Lower lobe of right lung (tissue), 2 donors: ENCODE measurements at regions not wholly inside any gene's neighbourhood (a gene's known extent, or its start where the extent isn't known, plus 50 kb on each side); places are given as distances from the start of the nearest gene placed in this dataset.

Experiments used
- ATAC-seq, 2 donors: fragments of 200-7000 bp; cut with Tn5 transposase; one replicate each; pipeline ENCODE4 v1.9.1; 2020 to 2022; ENCODE audit warnings: mild to moderate bottlenecking in 2 of 2, moderate library complexity in 2 of 2
- DNase-seq: peaks from one replicate; pipeline ENCODE4 v3.0.0-alpha.2; 2020
- H3K27ac ChIP-seq: fragments of 200-600 bp; one replicate; pipeline ENCODE4 v1.8.0; 2022
- H3K27me3 ChIP-seq: fragments of 200-600 bp; one replicate; pipeline ENCODE4 v1.8.0; 2022; ENCODE audit warnings: low read depth
- H3K36me3 ChIP-seq: fragments of 200-600 bp; one replicate; pipeline ENCODE4 v1.8.0; 2022; ENCODE audit warnings: mild to moderate bottlenecking
- H3K4me1 ChIP-seq: fragments of 200-600 bp; one replicate; pipeline ENCODE4 v1.8.0; 2022
- H3K4me3 ChIP-seq: fragments of 200-600 bp; one replicate; pipeline ENCODE4 v1.8.0; 2022; ENCODE audit warnings: mild to moderate bottlenecking
- H3K9me3 ChIP-seq: fragments of 200-600 bp; one replicate; pipeline ENCODE4 v1.8.0; 2022
- CTCF ChIP-seq: fragments of 200-600 bp; IDR thresholded peaks from one replicate; pipeline ENCODE4 v1.8.0; 2022; ENCODE audit warnings: antibody characterized with exemption, mild to moderate bottlenecking
- intact Hi-C: fragments of 100-400 bp; cut with DNase I; formaldehyde crosslinking; loops from one replicate; pipeline ENCODE4 v1.11.0; 2022
- donor health status: DM: no; HTN: yes; CAD: no; lungs with severe emphysema.

GRCh38 chr10:53009961-53010907, 237.7 kb upstream of the MBL2 start:
- Histone ChIP-seq H3K36me3 (no peaks in the 10 kb centered on the region), H3K27ac (no peak overlapping the region), H3K27me3 (no peaks in the 10 kb centered on the region), H3K9me3 (no peaks in the 10 kb centered on the region), H3K4me3 (no peak overlapping the region), H3K4me1 (no peaks in the 10 kb centered on the region)
- no peak for TF ChIP-seq CTCF
- intact Hi-C loops, result no loop called here
- ATAC-seq (no peak), DNase-seq (no peak)

DNA sequence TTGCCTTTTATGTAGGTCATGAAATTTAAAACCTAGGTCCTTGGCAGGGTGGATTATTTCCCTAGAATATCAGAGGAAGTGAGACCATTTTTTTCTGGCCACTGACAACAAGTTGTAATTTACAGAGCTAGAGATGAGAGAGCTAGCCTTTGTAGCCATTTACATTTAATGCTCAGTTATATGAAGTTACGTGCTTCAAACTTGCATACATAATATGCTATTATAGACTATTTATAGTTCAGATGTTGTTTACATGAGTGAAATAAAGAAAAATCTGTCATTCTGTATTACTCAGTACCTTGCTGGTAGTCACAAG, 234.9 kb upstream of the MBL2 start:
- H3K36me3 ChIP-seq, result no peaks in the 10 kb centered on the region
- H3K27me3 ChIP-seq, result no peaks in the 10 kb centered on the region
- no peak for DNase-seq
- H3K4me3 ChIP-seq, result no peak overlapping the region
- no peaks in the 10 kb centered on the region for H3K4me1 ChIP-seq
- no peak overlapping the region for H3K27ac ChIP-seq
- intact Hi-C loops, result no loop called here
- ATAC-seq, result no peak
- TF ChIP-seq CTCF, result no peak
- H3K9me3 ChIP-seq, result no peaks in the 10 kb centered on the region

GRCh38 chr10:53006663-53007526, 234.3 kb upstream of the MBL2 start:
- H3K4me1 ChIP-seq, result no peaks in the 10 kb centered on the region
- H3K27me3 ChIP-seq, result no peaks in the 10 kb centered on the region
- H3K36me3 ChIP-seq, result no peaks in the 10 kb centered on the region
- H3K4me3 ChIP-seq, result no peak overlapping the region
- no peak overlapping the region for H3K27ac ChIP-seq
- ATAC-seq, result no peak
- no peaks in the 10 kb centered on the region for H3K9me3 ChIP-seq
- no peak for DNase-seq
- intact Hi-C loops, result no loop called here
- TF ChIP-seq CTCF, result no peak

DNA sequence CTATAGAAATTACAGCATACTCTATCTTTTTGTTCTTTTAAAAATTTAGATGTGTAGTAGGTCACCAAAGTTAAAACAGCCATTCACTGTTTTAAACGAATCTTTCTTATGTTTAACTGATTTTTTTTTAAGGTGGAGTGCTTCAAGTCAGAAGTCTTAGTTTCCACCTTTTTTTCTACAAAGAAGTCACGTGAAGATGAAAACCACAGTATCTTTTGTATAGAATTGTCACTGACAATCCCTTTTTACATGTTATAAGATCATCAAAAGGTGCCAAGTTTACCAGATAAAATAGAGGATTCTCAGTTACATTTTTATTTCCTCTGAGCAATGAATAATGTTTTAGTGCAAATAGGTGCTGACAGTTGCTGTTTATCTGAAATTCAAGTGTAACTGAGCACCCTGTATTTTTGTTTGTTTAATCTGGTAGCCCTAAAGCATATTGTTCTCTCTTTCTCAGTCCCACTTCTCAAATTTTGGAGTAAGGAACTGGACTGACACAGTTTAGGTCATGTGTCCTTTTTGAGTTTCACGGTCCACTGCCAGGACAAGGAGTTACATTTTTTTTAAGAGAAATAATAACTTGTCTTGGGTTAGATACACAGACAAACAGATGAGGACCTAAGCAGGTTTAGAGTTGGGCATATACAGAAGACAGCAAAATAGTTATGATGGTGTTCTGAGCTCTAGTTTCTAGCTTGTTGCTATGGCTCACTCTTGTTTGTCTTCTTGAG, 233.2 kb upstream of the MBL2 start:
- H3K36me3 ChIP-seq, result no peaks in the 10 kb centered on the region
- no peak for TF ChIP-seq CTCF
- H3K4me1 ChIP-seq, result no peaks in the 10 kb centered on the region
- no peak overlapping the region for H3K27ac ChIP-seq
- H3K4me3 ChIP-seq, result no peak overlapping the region
- intact Hi-C loops, result no loop called here
- DNase-seq (no peak), ATAC-seq (no peak)
- no peaks in the 10 kb centered on the region for H3K27me3 ChIP-seq
- no peaks in the 10 kb centered on the region for H3K9me3 ChIP-seq

DNA sequence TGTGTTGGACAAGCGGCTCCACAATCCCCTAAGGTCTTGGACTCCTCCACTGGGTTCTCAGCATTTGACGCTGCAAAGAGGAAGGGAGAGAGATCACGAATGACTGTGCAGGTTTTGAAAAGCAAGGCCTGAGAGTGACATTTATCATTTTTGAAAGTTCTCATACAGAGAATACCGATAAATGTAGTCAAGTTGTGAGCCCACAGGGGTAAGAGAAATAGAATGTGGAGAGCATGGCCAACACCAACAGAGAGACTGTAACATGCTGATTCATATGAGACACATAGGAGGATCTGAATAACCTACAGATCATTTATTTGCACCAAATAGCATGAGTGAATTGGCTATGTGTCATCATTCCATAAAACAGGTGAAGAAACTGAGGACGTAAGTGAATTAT, 230.5 kb upstream of the MBL2 start:
- intact Hi-C loops, result no loop called here
- TF ChIP-seq CTCF, result no peak
- H3K4me3 ChIP-seq, result no peak overlapping the region
- H3K27me3 ChIP-seq, result no peaks in the 10 kb centered on the region
- ATAC-seq (no peak), DNase-seq (no peak)
- H3K36me3 ChIP-seq, result no peaks in the 10 kb centered on the region
- H3K4me1 ChIP-seq, result no peaks in the 10 kb centered on the region
- H3K27ac ChIP-seq, result no peak overlapping the region
- no peaks in the 10 kb centered on the region for H3K9me3 ChIP-seq
